A549 (cell line): ENCODE measurements at regions not wholly inside any gene's neighbourhood (a gene's known extent, or its start where the extent isn't known, plus 50 kb on each side); places are given as distances from the start of the nearest gene placed in this dataset.

ENCODE experiments used
- ATAC-seq, 2 experiments: fragments of 200-7000 bp in 1 of 2; fragments of >200 bp in 1 of 2; cut with Nextera tagmentation in 1 of 2; cut with Tn5 transposase in 1 of 2; 3 replicates each; pipeline versions ENCODE4 v1.8.0 to v1.9.1; 2018 to 2020; ENCODE audit warnings: mild to moderate bottlenecking in 1 of 2, moderate library complexity in 1 of 2
- CTCF ChIA-PET: fragments of 300-600 bp; sonication (Branson Sonifier 250); formaldehyde crosslinking; extraction: SDS; loops from one replicate; lab custom pipeline; 2021; ENCODE audit warnings: antibody characterized with exemption, inconsistent platforms; lab: Yijun Ruan, JAX
- POLR2A ChIA-PET: fragments of 350-600 bp; formaldehyde crosslinking; extraction: SDS; loops from one replicate; lab custom pipeline; 2021; ENCODE audit warnings: antibody characterized with exemption, inconsistent platforms; lab: Yijun Ruan, JAX
- DNase-seq, 2 experiments: peaks; one replicate each; pipeline versions ENCODE4 v3.0.0 to v3.0.0-alpha.2; 2011 to 2016; ENCODE audit warnings: low read depth in 1 of 2, low spot score in 1 of 2
- FAIRE-seq: peaks from 2 replicates; lab custom pipeline; 2011; peaks lifted over from hg19 to GRCh38; lab: Jason Lieb, UNC
- H3K27ac ChIP-seq, 2 experiments: fragments of >200 bp; sonication (Bioruptor Twin); formaldehyde crosslinking; 3 replicates each; pipeline ENCODE4 v1.5.1; 2016 to 2017
- H3K4me1 ChIP-seq: fragments of >200 bp; sonication (Bioruptor Twin); formaldehyde crosslinking; 3 replicates; pipeline ENCODE4 v1.6.1; 2016
- H3K4me2 ChIP-seq: fragments of >200 bp; sonication (Bioruptor Twin); formaldehyde crosslinking; 3 replicates; pipeline ENCODE4 v1.6.1; 2016
- H3K4me3 ChIP-seq: fragments of >200 bp; sonication (Bioruptor Twin); formaldehyde crosslinking; 3 replicates; pipeline ENCODE4 v1.5.1; 2016
- H3K9me3 ChIP-seq: fragments of >200 bp; sonication (Bioruptor Twin); formaldehyde crosslinking; 3 replicates; pipeline ENCODE4 v1.6.1; 2016
- BHLHE40 ChIP-seq: IDR thresholded peaks from 2 replicates; pipeline ENCODE4 v1.6.1; 2012; ENCODE audit warnings: low read depth, low read length, inconsistent platforms
- EHF ChIP-seq: fragments of 250-450 bp; sonication (Bioruptor Pico); IDR thresholded peaks from 2 replicates; pipeline ENCODE4 v1.5.0; 2020; ENCODE audit warnings: mild to moderate bottlenecking
- ESRRA ChIP-seq: fragments of 150-350 bp; IDR thresholded peaks from 2 replicates; pipeline ENCODE4 v1.6.1; 2014; ENCODE audit warnings: mild to moderate bottlenecking, low read length, borderline replicate concordance
- FOSL2 ChIP-seq, 2 experiments: fragments of 450-650 bp in 1 of 2; fragments of >200 bp in 1 of 2; sonication (Bioruptor Twin) in 1 of 2; formaldehyde crosslinking; IDR thresholded peaks; 2 replicates each; pipeline versions ENCODE4 v1.5.0 to v1.6.1; 2016 to 2020; ENCODE audit warnings: mild to moderate bottlenecking in 1 of 2, moderate library complexity in 1 of 2
- FOXS1 ChIP-seq: fragments of 250-450 bp; sonication (Bioruptor Pico); IDR thresholded peaks from 2 replicates; pipeline ENCODE4 v1.5.0; 2020; ENCODE audit warnings: mild to moderate bottlenecking, moderate library complexity
- HDAC2 ChIP-seq: fragments of 200-600 bp; sonication (generic); IDR thresholded peaks from 2 replicates; pipeline ENCODE4 v1.6.1; 2016
- HOXA7 ChIP-seq: fragments of 250-450 bp; sonication (Bioruptor Pico); IDR thresholded peaks from 2 replicates; pipeline ENCODE4 v1.5.0; 2020; ENCODE audit warnings: mild to moderate bottlenecking, moderate library complexity
- HOXB13 ChIP-seq: fragments of 250-450 bp; sonication (Bioruptor Pico); IDR thresholded peaks from 2 replicates; pipeline ENCODE4 v1.5.0; 2020; ENCODE audit warnings: low read depth, mild to moderate bottlenecking, moderate library complexity
- KDM5A ChIP-seq: fragments of 200-600 bp; sonication (generic); IDR thresholded peaks from 2 replicates; pipeline ENCODE4 v1.6.1; 2016; ENCODE audit warnings: antibody characterized with exemption, mild to moderate bottlenecking
- MAFK ChIP-seq: fragments of 450-650 bp; IDR thresholded peaks from 2 replicates; pipeline ENCODE4 v1.6.1; 2014; ENCODE audit not compliant: partially characterized antibody
- MAZ ChIP-seq: fragments of 150-350 bp; IDR thresholded peaks from 2 replicates; pipeline ENCODE4 v1.6.1; 2014; ENCODE audit warnings: antibody characterized with exemption, low read depth, low read length, borderline replicate concordance
- NR3C1 ChIP-seq: fragments of >200 bp; sonication (Bioruptor Twin); formaldehyde crosslinking; IDR thresholded peaks from 3 replicates; pipeline ENCODE4 v1.6.1; 2017
- POLR2AphosphoS2 ChIP-seq: conservative IDR thresholded peaks from 2 replicates; pipeline ENCODE4 v1.6.1; 2012; ENCODE audit warnings: low read length, improper control_type of control experiment, inconsistent platforms
- RARB ChIP-seq: fragments of 250-450 bp; sonication (Bioruptor Pico); IDR thresholded peaks from 2 replicates; pipeline ENCODE4 v1.8.0; 2021; ENCODE audit warnings: mild to moderate bottlenecking, moderate library complexity
- RCOR1 ChIP-seq: fragments of 150-350 bp; IDR thresholded peaks from 2 replicates; pipeline ENCODE4 v1.6.1; 2014; ENCODE audit warnings: antibody characterized with exemption, low read length, low read depth
- ZFP36 ChIP-seq: fragments of 450-650 bp; IDR thresholded peaks from 2 replicates; pipeline ENCODE4 v1.6.1; 2014; ENCODE audit warnings: borderline replicate concordance; ENCODE audit not compliant: partially characterized antibody
- ZNF302 ChIP-seq: fragments of 250-450 bp; sonication (Bioruptor Pico); IDR thresholded peaks from 2 replicates; pipeline ENCODE4 v1.9.0; 2021; ENCODE audit warnings: inconsistent platforms, mild to moderate bottlenecking, moderate library complexity
- ZSCAN20 ChIP-seq: fragments of 250-450 bp; sonication (Bioruptor Pico); IDR thresholded peaks from 2 replicates; pipeline ENCODE4 v1.8.0; 2022; ENCODE audit warnings: mild to moderate bottlenecking, moderate library complexity
- WGBS: methylation state at CpG from one replicate; pipeline ENCODE4 v1.1.6; 2017; ENCODE audit errors: missing lambda C conversion rate; 5-methylcytosine and 5-hydroxymethylcytosine counted together
- TF ChIP-seq, protein P1 (sequence below): fragments of 200-600 bp; sonication (generic); IDR thresholded peaks from 2 replicates; pipeline ENCODE4 v1.6.1; 2016; ENCODE audit warnings: antibody characterized with exemption, mild to moderate bottlenecking, moderate library complexity
- TF ChIP-seq, protein P2 (sequence below): IDR thresholded peaks from 2 replicates; pipeline ENCODE4 v1.6.1; 2012
- TF ChIP-seq, protein P3 (sequence below): IDR thresholded peaks from 2 replicates; pipeline ENCODE4 v1.6.1; 2012; ENCODE audit warnings: low read depth, borderline replicate concordance

DNA sequence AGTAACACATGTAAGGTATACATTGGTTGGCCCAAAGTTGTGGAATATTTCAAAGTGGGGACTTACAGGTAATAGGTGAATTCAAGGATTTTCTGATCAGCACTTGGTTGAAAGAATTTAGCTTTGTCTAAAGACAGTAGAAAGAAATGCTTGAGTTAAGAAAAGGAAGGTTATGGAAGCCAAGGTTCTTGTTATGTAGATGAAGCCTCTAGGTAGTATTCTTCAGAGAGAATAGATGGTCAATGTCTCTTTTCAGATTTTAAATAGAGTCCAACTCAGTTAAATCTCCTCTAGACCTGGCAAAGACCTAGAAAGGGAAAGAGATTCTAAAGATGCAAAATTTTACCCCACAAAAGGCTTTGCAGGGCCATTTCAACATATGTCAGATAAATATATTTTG, 157.4 kb downstream of the ANKRD30B start:
- no peaks in the 10 kb centered on the region for H3K9me3 ChIP-seq
- TF ChIP-seq RARB (no peak), ZNF302 (CRISPR knock-in tag) (no peak), MAFK (no peak), HDAC2 (no peak), MAZ (no peak), POLR2AphosphoS2 (no peak), RCOR1 (no peak), ESRRA (no peak), ZFP36 (no peak), BHLHE40 (no peak), HOXB13 (CRISPR knock-in tag) (no peak), EHF (CRISPR knock-in tag) (no peak), KDM5A (no peak)
- TF ChIP-seq, protein P1, sequence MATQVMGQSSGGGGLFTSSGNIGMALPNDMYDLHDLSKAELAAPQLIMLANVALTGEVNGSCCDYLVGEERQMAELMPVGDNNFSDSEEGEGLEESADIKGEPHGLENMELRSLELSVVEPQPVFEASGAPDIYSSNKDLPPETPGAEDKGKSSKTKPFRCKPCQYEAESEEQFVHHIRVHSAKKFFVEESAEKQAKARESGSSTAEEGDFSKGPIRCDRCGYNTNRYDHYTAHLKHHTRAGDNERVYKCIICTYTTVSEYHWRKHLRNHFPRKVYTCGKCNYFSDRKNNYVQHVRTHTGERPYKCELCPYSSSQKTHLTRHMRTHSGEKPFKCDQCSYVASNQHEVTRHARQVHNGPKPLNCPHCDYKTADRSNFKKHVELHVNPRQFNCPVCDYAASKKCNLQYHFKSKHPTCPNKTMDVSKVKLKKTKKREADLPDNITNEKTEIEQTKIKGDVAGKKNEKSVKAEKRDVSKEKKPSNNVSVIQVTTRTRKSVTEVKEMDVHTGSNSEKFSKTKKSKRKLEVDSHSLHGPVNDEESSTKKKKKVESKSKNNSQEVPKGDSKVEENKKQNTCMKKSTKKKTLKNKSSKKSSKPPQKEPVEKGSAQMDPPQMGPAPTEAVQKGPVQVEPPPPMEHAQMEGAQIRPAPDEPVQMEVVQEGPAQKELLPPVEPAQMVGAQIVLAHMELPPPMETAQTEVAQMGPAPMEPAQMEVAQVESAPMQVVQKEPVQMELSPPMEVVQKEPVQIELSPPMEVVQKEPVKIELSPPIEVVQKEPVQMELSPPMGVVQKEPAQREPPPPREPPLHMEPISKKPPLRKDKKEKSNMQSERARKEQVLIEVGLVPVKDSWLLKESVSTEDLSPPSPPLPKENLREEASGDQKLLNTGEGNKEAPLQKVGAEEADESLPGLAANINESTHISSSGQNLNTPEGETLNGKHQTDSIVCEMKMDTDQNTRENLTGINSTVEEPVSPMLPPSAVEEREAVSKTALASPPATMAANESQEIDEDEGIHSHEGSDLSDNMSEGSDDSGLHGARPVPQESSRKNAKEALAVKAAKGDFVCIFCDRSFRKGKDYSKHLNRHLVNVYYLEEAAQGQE = no peak
- DNase-seq = no peak
- no peak overlapping the region for H3K27ac ChIP-seq
- H3K4me1 ChIP-seq = no peaks in the 10 kb centered on the region
- no peak for ATAC-seq
- H3K4me2 ChIP-seq = no peak overlapping the region
- ChIA-PET POLR2A (no interaction called here), CTCF (no interaction called here)
- no peak for FAIRE-seq
- no peak overlapping the region for H3K4me3 ChIP-seq

DNA sequence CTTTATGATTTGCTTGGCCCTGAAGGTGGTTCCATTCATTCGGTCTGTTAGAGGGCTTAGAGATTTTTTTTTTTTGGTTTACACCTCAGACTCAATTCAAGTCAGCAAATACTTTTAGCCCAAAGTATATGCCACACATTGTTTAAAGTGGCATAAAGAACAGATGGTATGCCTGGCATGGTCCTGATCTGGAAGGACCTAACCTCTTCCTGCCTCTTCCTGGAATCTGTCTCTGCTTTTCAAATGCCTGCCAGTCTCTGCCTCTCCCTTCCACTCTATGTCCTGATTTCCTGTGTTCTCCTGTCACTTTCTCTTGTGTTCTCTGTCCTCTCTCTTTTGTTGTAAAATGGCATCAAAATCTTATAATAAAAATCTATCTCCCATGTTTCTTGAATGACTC, 158.0 kb downstream of the ANKRD30B start:
- H3K4me2 ChIP-seq = no peak overlapping the region
- POLR2A ChIA-PET = no interaction called here
- DNase-seq (no peak), ATAC-seq (no peak), FAIRE-seq (no peak)
- 8% methylated on average over 1 of the region's 1 CpG for WGBS
- H3K27ac ChIP-seq = no peak overlapping the region
- H3K4me1 ChIP-seq = no peaks in the 10 kb centered on the region
- no peaks in the 10 kb centered on the region for H3K9me3 ChIP-seq
- TF ChIP-seq, protein P2, sequence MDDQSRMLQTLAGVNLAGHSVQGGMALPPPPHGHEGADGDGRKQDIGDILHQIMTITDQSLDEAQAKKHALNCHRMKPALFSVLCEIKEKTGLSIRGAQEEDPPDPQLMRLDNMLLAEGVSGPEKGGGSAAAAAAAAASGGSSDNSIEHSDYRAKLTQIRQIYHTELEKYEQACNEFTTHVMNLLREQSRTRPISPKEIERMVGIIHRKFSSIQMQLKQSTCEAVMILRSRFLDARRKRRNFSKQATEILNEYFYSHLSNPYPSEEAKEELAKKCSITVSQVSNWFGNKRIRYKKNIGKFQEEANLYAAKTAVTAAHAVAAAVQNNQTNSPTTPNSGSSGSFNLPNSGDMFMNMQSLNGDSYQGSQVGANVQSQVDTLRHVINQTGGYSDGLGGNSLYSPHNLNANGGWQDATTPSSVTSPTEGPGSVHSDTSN = no peak
- TF ChIP-seq, protein P3, sequence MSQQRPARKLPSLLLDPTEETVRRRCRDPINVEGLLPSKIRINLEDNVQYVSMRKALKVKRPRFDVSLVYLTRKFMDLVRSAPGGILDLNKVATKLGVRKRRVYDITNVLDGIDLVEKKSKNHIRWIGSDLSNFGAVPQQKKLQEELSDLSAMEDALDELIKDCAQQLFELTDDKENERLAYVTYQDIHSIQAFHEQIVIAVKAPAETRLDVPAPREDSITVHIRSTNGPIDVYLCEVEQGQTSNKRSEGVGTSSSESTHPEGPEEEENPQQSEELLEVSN = no peak
- no peak overlapping the region for H3K4me3 ChIP-seq
- CTCF ChIA-PET = no interaction called here

DNA sequence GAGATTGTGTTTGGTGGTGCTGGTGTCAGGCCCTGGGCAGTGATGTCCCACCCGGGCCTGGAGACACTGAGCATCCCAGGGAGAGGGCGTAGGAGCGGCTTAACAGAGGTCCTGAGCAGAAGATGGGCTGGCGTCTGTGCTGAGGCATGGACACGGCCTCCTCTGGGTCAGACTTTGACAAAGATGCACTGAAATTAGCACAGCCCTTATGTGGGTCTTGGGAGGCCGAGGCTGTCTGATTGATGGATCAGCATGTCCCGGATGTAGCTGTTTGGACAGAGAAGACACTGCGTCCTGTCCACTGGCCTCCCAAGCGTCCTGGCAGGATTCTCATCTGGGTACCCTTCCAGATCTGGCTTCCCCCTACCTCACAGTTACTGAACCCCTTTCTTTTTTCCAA, 159.4 kb downstream of the ANKRD30B start:
- ChIA-PET POLR2A (no interaction called here), CTCF (no interaction called here)
- FAIRE-seq = no peak
- no peak overlapping the region for H3K4me2 ChIP-seq
- no peaks in the 10 kb centered on the region for H3K9me3 ChIP-seq
- H3K4me3 ChIP-seq = no peak overlapping the region
- no peak for TF ChIP-seq NR3C1
- TF ChIP-seq FOSL2 (IDR thresholded peaks at IDR 0.05) = no peak
- TF ChIP-seq FOSL2 (CRISPR knock-in tag; IDR thresholded peaks at IDR 0.05) = no peak
- TF ChIP-seq MAFK = no peak
- TF ChIP-seq HOXA7 (CRISPR knock-in tag) = no peak
- TF ChIP-seq FOXS1 = no peak
- TF ChIP-seq ZSCAN20 (CRISPR knock-in tag) = no peak
- H3K4me1 ChIP-seq = no peaks in the 10 kb centered on the region
- ATAC-seq = no peak
- no peak overlapping the region for H3K27ac ChIP-seq
- no peak for DNase-seq
- 13% methylated on average over 8 of the region's 9 CpGs for WGBS
